ENCODE measurements at regions not wholly inside any gene's neighbourhood (a gene's known extent, or its start where the extent isn't known, plus 50 kb on each side); places are given as distances from the start of the nearest gene placed in this dataset.
"Not testable (repeated sequence)": the region's sequence is repeated elsewhere in the genome, so short reads cannot be mapped to it uniquely, and the experiment has no call there.

DNA sequence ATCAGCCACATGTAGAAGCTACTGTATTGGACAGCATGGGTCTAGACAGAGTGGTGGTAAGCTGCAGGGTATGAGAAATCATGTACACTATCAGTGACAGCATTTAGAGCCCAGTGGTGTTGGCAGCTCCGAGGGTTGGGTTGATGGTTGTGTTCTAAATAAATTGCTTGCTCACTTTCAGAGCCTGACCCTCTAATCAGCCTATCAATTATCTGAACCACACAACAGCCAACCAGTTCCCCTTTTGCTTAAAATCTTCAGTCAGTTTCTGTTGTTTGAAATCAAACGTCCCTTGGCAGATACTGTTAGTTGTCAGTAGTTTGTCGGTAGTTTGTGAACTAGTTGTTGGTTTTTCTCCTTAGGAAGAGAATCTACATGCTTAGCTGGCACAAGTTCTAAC, 99.8 kb upstream of the RAI2 start:
- Histone ChIP-seq H3K36me3 (ENCODE audit: control insufficient read depth, insufficient read depth, low read length) (no peaks in the 10 kb centered on the region), H3K27me3 (ENCODE audit: control insufficient read depth, insufficient read depth, low read length) (peaks cover 7% of the 10 kb centered on the region), H3K4me1 (ENCODE audit: control insufficient read depth, insufficient read depth, low read length) (no peaks in the 10 kb centered on the region), H3K9me3 (ENCODE audit: control insufficient read depth, insufficient read depth, low read length) (no peaks in the 10 kb centered on the region), H3K27ac (ENCODE audit: low read depth, low read length) (no peak overlapping the region), H3K4me3 (ENCODE audit: low read depth, low read length) (no peak overlapping the region)
- DNase-seq (ENCODE audit: low read depth in 4 of 6, low spot score in 6 of 6), result no peak
- 60% methylated on average over 1 of the region's 3 CpGs for WGBS (ENCODE audit: insufficient coverage)

DNA sequence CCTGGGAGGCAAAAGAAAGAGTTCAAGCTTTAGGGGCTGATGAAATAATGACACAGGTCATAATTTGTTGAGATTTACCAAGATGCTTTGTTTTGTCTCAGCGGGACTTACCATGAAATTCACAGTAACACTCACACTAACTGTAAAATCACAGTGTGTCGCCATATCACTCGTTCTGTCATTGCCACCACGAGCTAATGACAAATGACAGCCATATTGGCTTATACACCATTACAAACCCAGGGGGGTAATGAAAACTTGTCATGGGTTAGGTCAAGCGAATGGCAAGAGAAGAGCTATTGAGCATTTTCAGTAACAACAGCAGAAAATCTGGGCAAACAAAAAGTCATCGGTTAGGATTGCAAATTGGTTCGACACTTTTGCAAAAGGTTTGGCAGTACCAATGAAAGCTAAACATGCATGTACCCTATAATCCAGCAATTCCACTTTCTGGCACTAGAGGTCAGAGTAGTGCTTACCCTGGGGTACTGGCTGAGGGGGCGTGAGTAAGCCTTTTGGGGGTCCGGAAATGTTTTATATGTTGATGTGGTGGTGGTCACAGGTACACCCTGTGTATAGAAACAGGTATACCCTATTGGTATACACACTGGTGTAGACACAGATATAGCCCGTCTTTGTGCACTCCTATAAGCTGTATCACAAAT, 83.9 kb upstream of the RAI2 start:
- peaks cover 3% of the 10 kb centered on the region for H3K27me3 ChIP-seq (ENCODE audit: control insufficient read depth, insufficient read depth, low read length)
- H3K4me1 ChIP-seq (ENCODE audit: control insufficient read depth, insufficient read depth, low read length), result no peaks in the 10 kb centered on the region
- no peaks in the 10 kb centered on the region for H3K36me3 ChIP-seq (ENCODE audit: control insufficient read depth, insufficient read depth, low read length)
- no peak overlapping the region for H3K27ac ChIP-seq (ENCODE audit: low read depth, low read length)
- 60% methylated on average over 1 of the region's 10 CpGs for WGBS (ENCODE audit: insufficient coverage)
- no peak overlapping the region for H3K4me3 ChIP-seq (ENCODE audit: low read depth, low read length)
- no peaks in the 10 kb centered on the region for H3K9me3 ChIP-seq (ENCODE audit: control insufficient read depth, insufficient read depth, low read length)
- no peak for DNase-seq (ENCODE audit: low read depth in 4 of 6, low spot score in 6 of 6)

DNA sequence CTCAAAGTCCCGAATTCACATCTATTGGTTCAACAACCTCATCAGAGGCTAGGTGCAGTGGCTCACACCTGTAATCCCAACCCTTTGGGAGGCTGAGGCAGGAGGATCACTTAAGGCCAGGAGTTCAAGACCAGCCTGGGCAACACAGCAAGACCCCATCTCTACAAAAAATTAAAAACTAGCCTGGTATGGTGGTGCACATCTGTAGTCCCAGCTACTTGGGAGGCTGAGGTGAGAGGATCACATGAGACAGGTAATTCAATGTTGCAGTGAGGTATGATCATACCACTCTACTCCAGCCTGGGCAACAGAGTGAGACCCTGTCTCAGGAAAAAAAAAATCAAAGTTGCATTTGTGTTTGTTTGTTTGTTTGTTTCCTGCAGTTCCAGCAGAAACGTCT, 80.1 kb upstream of the RAI2 start:
- DNase-seq (ENCODE audit: low read depth in 4 of 6, low spot score in 6 of 6); H3K4me1 ChIP-seq (ENCODE audit: control insufficient read depth, insufficient read depth, low read length); H3K36me3 ChIP-seq (ENCODE audit: control insufficient read depth, insufficient read depth, low read length); H3K27me3 ChIP-seq (ENCODE audit: control insufficient read depth, insufficient read depth, low read length); H3K9me3 ChIP-seq (ENCODE audit: control insufficient read depth, insufficient read depth, low read length); H3K4me3 ChIP-seq (ENCODE audit: low read depth, low read length); H3K27ac ChIP-seq (ENCODE audit: low read depth, low read length): not testable (repeated sequence)
- WGBS (ENCODE audit: insufficient coverage), result 83% methylated on average over 2 of the region's 2 CpGs

DNA sequence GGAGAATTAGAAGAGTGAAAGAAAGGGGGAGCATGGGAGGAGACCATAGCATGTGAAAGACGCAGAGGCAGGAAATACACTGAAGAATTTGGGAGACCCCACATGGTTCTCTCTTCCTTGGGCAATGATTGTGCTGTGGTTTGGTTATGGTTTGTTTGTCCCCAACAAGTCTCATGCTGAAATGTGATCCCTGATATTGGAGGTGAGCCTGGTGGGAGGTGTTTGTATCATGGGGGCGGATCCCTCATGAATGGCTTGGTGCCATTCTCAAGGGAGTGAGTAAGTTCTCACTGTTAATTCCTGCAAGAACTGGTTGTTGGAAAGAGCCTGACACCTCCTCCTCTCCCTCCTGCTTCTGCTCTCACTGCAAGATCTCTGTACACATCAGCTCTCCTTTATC, 78.6 kb upstream of the RAI2 start:
- no peaks in the 10 kb centered on the region for H3K36me3 ChIP-seq (ENCODE audit: control insufficient read depth, insufficient read depth, low read length)
- WGBS (ENCODE audit: insufficient coverage), result 100% methylated on average over 1 of the region's 2 CpGs
- no peak overlapping the region for H3K27ac ChIP-seq (ENCODE audit: low read depth, low read length)
- H3K27me3 ChIP-seq (ENCODE audit: control insufficient read depth, insufficient read depth, low read length), result peaks cover 3% of the 10 kb centered on the region
- peaks cover 4% of the 10 kb centered on the region for H3K9me3 ChIP-seq (ENCODE audit: control insufficient read depth, insufficient read depth, low read length)
- H3K4me3 ChIP-seq (ENCODE audit: low read depth, low read length), result no peak overlapping the region
- H3K4me1 ChIP-seq (ENCODE audit: control insufficient read depth, insufficient read depth, low read length), result no peaks in the 10 kb centered on the region
- no peak for DNase-seq (ENCODE audit: low read depth in 4 of 6, low spot score in 6 of 6)

DNA sequence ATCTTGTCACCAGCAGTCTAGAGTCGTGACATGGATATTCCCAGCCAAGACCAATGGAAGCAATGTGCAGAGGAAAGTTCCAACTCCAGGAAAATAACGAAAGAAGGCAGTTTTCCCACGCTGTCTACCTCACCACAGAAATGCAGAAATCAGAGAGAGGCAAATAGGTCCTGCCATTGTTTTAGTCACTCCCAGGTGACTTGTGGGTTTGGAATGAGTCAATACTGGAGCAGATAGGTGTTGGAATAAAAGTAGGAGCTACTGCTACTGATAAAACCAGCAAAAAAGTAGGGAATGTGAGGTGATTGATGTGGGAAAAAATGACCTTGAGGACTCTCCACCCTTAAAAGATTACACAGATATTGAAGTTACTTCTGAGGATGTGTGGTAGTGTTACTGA, 72.8 kb upstream of the RAI2 start:
- Histone ChIP-seq H3K27ac (ENCODE audit: low read depth, low read length) (no peak overlapping the region), H3K4me1 (ENCODE audit: control insufficient read depth, insufficient read depth, low read length) (no peaks in the 10 kb centered on the region), H3K4me3 (ENCODE audit: low read depth, low read length) (no peak overlapping the region), H3K36me3 (ENCODE audit: control insufficient read depth, insufficient read depth, low read length) (no peaks in the 10 kb centered on the region), H3K9me3 (ENCODE audit: control insufficient read depth, insufficient read depth, low read length) (peaks cover 4% of the 10 kb centered on the region), H3K27me3 (ENCODE audit: control insufficient read depth, insufficient read depth, low read length) (peaks cover 3% of the 10 kb centered on the region)
- no peak for DNase-seq (ENCODE audit: low read depth in 4 of 6, low spot score in 6 of 6)
- WGBS (ENCODE audit: insufficient coverage), result 50% methylated on average over 1 of the region's 3 CpGs

DNA sequence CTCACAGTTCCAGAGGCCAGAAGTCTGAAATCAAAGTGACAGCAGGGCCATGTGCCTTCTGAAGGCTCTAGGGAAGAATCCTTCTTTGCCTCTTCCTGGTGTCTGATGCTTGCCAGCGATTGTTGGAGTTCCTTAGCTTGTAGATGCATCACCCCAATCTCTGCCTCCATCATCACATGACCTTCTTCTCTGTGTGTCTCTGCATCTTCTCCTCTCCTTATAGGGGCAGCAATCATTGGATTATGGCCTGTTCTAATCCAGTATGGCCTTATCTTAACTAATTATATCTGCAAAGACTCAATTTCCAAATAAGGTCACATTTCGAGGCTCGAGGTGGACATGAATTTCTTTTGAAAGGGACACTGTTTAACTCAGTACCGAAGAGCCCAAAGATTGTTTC, 71.7 kb upstream of the RAI2 start:
- no peak for DNase-seq (ENCODE audit: low read depth in 4 of 6, low spot score in 6 of 6)
- H3K27ac ChIP-seq (ENCODE audit: low read depth, low read length), result no peak overlapping the region
- H3K4me1 ChIP-seq (ENCODE audit: control insufficient read depth, insufficient read depth, low read length), result no peaks in the 10 kb centered on the region
- WGBS (ENCODE audit: insufficient coverage), result 94% methylated on average over 4 of the region's 4 CpGs
- no peak overlapping the region for H3K4me3 ChIP-seq (ENCODE audit: low read depth, low read length)
- no peaks in the 10 kb centered on the region for H3K36me3 ChIP-seq (ENCODE audit: control insufficient read depth, insufficient read depth, low read length)
- peaks cover 4% of the 10 kb centered on the region for H3K9me3 ChIP-seq (ENCODE audit: control insufficient read depth, insufficient read depth, low read length)
- H3K27me3 ChIP-seq (ENCODE audit: control insufficient read depth, insufficient read depth, low read length), result peaks cover 3% of the 10 kb centered on the region

DNA sequence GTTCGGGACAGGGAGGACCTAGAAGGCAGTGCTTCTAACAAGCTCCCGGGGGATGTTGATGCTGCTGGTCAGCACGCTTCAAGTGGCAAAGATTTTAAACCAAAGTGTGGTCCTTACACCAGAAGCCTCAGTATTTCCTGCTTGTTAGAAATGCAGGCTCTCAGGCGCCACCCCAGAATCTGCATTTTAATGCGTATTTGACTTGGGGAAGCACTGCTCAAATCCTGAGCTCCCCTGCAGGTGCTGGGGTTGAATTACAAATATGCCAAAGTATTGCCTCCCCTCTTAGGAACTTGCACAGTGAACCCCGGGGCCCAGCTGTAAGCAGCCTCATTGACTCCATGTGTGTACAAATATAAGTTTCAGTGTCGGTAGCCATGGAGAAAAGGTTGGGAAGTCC, 70.8 kb upstream of the RAI2 start:
- WGBS (ENCODE audit: insufficient coverage), result 68% methylated on average over 5 of the region's 7 CpGs
- Histone ChIP-seq H3K4me3 (ENCODE audit: low read depth, low read length) (no peak overlapping the region), H3K4me1 (ENCODE audit: control insufficient read depth, insufficient read depth, low read length) (no peaks in the 10 kb centered on the region), H3K27me3 (ENCODE audit: control insufficient read depth, insufficient read depth, low read length) (peaks cover 3% of the 10 kb centered on the region), H3K9me3 (ENCODE audit: control insufficient read depth, insufficient read depth, low read length) (peaks cover 2% of the 10 kb centered on the region), H3K36me3 (ENCODE audit: control insufficient read depth, insufficient read depth, low read length) (no peaks in the 10 kb centered on the region), H3K27ac (ENCODE audit: low read depth, low read length) (no peak overlapping the region)
- no peak for DNase-seq (ENCODE audit: low read depth in 4 of 6, low spot score in 6 of 6)

DNA sequence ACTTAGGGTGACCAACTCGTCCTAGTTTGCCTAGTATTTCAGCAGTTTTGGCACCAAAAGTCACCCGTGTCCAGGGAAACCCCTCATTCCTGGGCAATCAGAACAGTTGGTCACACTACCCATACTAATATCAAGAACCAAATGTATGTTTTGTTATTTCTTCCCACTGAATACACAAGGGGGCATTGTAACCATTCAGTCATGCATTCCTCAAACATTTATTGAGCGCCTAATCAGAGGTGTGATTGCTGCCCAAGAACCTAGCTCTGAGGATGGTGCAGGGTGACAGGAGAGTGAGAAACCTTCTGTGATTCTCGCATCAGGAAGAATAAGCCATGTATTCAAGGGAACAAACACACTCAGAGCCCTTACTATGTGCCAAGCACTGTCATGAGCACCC, 69.8 kb upstream of the RAI2 start:
- Histone ChIP-seq H3K36me3 (ENCODE audit: control insufficient read depth, insufficient read depth, low read length) (no peaks in the 10 kb centered on the region), H3K27ac (ENCODE audit: low read depth, low read length) (no peak overlapping the region), H3K9me3 (ENCODE audit: control insufficient read depth, insufficient read depth, low read length) (no peaks in the 10 kb centered on the region), H3K27me3 (ENCODE audit: control insufficient read depth, insufficient read depth, low read length) (peaks cover 3% of the 10 kb centered on the region), H3K4me3 (ENCODE audit: low read depth, low read length) (no peak overlapping the region), H3K4me1 (ENCODE audit: control insufficient read depth, insufficient read depth, low read length) (no peaks in the 10 kb centered on the region)
- 50% methylated on average over 1 of the region's 4 CpGs for WGBS (ENCODE audit: insufficient coverage)
- peak in 1 of 6 donors; percentile 49 for DNase-seq (ENCODE audit: low read depth in 4 of 6, low spot score in 6 of 6)

DNA sequence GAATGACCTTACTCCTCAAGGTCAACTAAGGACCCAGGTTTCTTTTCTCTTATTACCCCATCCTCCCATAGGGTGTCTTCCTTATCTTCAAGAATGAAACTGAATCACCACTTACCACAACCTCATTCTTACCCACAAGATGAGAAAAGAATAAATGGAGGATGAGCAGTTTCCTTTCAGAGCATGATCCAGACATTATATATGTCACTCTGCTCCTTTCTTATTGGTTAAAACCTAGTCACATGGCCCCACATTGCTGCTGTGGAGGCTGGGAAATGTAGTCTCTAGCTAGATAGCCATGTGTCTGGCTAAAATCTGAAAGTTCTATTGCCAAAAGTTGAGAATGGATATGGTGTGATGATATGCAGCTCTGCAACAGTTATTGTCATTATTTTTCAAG, 62.4 kb upstream of the RAI2 start:
- H3K4me1 ChIP-seq (ENCODE audit: control insufficient read depth, insufficient read depth, low read length), result no peaks in the 10 kb centered on the region
- H3K36me3 ChIP-seq (ENCODE audit: control insufficient read depth, insufficient read depth, low read length), result no peaks in the 10 kb centered on the region
- H3K9me3 ChIP-seq (ENCODE audit: control insufficient read depth, insufficient read depth, low read length), result no peaks in the 10 kb centered on the region
- peak in 1 of 6 donors; percentile 50 for DNase-seq (ENCODE audit: low read depth in 4 of 6, low spot score in 6 of 6)
- H3K27ac ChIP-seq (ENCODE audit: low read depth, low read length), result no peak overlapping the region
- no peak overlapping the region for H3K4me3 ChIP-seq (ENCODE audit: low read depth, low read length)
- no peaks in the 10 kb centered on the region for H3K27me3 ChIP-seq (ENCODE audit: control insufficient read depth, insufficient read depth, low read length)

DNA sequence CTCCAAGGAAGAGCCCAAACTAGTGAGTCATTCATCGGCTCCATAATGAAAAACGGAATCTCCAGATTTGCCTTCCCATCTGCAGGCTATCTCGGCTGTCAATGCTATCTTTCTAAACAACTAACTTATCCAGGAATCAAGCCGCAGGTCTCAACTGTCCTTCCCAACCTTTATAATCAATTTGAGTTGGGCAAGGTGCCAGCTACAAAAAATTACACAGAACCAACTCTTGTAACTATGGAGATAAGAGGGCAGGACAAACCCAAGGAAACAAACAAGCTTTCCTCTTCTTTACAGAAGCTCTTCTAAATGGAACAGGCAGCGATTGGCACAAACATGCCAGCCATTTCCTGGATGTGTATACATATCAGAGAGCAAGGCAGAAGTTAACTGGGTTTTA, 61.2 kb upstream of the RAI2 start:
- no peak overlapping the region for H3K27ac ChIP-seq (ENCODE audit: low read depth, low read length)
- no peak overlapping the region for H3K4me3 ChIP-seq (ENCODE audit: low read depth, low read length)
- H3K36me3 ChIP-seq (ENCODE audit: control insufficient read depth, insufficient read depth, low read length), result no peaks in the 10 kb centered on the region
- no peaks in the 10 kb centered on the region for H3K4me1 ChIP-seq (ENCODE audit: control insufficient read depth, insufficient read depth, low read length)
- H3K9me3 ChIP-seq (ENCODE audit: control insufficient read depth, insufficient read depth, low read length), result no peaks in the 10 kb centered on the region
- peaks cover 3% of the 10 kb centered on the region for H3K27me3 ChIP-seq (ENCODE audit: control insufficient read depth, insufficient read depth, low read length)
- peak in 2 of 6 donors; percentile 6 to 26 for DNase-seq (ENCODE audit: low read depth in 4 of 6, low spot score in 6 of 6)
- 58% methylated on average over 4 of the region's 5 CpGs for WGBS (ENCODE audit: insufficient coverage)
